ENCODE measurements at regions not wholly inside any gene's neighbourhood (a gene's known extent, or its start where the extent isn't known, plus 50 kb on each side); places are given as distances from the start of the nearest gene placed in this dataset.

- no peak overlapping the region for H2AFZ ChIP-seq (ENCODE audit: low read depth, low read length)
- intact Hi-C loops (cut with micrococcal nuclease): no loop called here
- TF ChIP-seq, protein P1, sequence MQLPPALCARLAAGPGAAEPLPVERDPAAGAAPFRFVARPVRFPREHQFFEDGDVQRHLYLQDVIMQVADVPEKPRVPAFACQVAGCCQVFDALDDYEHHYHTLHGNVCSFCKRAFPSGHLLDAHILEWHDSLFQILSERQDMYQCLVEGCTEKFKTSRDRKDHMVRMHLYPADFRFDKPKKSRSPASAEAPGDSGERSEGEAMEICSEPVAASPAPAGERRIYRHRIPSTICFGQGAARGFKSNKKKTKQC (CRISPR knock-in tag; IDR thresholded peaks at IDR 0.05): no peak
- TF ChIP-seq L3MBTL2 (IDR thresholded peaks at IDR 0.05) (no peak), ZNF274 (IDR thresholded peaks at IDR 0.05; ENCODE audit: borderline replicate concordance, low read depth, low read length) (no peak), PTRF (tag; IDR thresholded peaks at IDR 0.05) (no peak), ZBTB33 (CRISPR knock-in tag; IDR thresholded peaks at IDR 0.05) (no peak), MYBL2 (IDR thresholded peaks at IDR 0.05; ENCODE audit: low read depth) (no peak), MYBL2 (CRISPR knock-in tag; IDR thresholded peaks at IDR 0.05; ENCODE audit: borderline replicate concordance) (no peak), FIP1L1 (IDR thresholded peaks at IDR 0.05; ENCODE audit: low read depth, low read length, poor library complexity, severe bottlenecking) (no peak), ZNF212 (CRISPR knock-in tag; IDR thresholded peaks at IDR 0.05) (no peak), TAF9B (IDR thresholded peaks at IDR 0.05; ENCODE audit: partially characterized antibody) (no peak), HBP1 (CRISPR knock-in tag; IDR thresholded peaks at IDR 0.05) (no peak), NR3C1 (CRISPR knock-in tag; IDR thresholded peaks at IDR 0.05) (no peak)
- TF ChIP-seq, protein P2, sequence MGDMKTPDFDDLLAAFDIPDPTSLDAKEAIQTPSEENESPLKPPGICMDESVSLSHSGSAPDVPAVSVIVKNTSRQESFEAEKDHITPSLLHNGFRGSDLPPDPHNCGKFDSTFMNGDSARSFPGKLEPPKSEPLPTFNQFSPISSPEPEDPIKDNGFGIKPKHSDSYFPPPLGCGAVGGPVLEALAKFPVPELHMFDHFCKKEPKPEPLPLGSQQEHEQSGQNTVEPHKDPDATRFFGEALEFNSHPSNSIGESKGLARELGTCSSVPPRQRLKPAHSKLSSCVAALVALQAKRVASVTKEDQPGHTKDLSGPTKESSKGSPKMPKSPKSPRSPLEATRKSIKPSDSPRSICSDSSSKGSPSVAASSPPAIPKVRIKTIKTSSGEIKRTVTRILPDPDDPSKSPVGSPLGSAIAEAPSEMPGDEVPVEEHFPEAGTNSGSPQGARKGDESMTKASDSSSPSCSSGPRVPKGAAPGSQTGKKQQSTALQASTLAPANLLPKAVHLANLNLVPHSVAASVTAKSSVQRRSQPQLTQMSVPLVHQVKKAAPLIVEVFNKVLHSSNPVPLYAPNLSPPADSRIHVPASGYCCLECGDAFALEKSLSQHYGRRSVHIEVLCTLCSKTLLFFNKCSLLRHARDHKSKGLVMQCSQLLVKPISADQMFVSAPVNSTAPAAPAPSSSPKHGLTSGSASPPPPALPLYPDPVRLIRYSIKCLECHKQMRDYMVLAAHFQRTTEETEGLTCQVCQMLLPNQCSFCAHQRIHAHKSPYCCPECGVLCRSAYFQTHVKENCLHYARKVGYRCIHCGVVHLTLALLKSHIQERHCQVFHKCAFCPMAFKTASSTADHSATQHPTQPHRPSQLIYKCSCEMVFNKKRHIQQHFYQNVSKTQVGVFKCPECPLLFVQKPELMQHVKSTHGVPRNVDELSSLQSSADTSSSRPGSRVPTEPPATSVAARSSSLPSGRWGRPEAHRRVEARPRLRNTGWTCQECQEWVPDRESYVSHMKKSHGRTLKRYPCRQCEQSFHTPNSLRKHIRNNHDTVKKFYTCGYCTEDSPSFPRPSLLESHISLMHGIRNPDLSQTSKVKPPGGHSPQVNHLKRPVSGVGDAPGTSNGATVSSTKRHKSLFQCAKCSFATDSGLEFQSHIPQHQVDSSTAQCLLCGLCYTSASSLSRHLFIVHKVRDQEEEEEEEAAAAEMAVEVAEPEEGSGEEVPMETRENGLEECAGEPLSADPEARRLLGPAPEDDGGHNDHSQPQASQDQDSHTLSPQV (IDR thresholded peaks at IDR 0.05): no peak
These were observed 219.6 kb upstream of the RGPD4 start for GRCh38 chr2:107607054-107607453.

More at GRCh38 chr2:107607054-107607453, 219.6 kb upstream of the RGPD4 start:
- H3K27me3 ChIP-seq (ENCODE audit: control insufficient read depth in 2 of 2, insufficient read depth in 2 of 2, low read length in 2 of 2): no peaks in the 10 kb centered on the region
- no peak overlapping the region for H3K27ac ChIP-seq (ENCODE audit: extremely low read depth, low read depth, low read length)
- in situ Hi-C loops (cut with MboI): no loop called here
- H3K4me3 ChIP-seq: no peak overlapping the region
- H3K4me1 ChIP-seq (replicated peaks in 1 of 2; ENCODE audit: control insufficient read depth in 2 of 2, insufficient read depth in 2 of 2, low read length in 2 of 2): no peaks in the 10 kb centered on the region
- BruUV-seq (replicated peaks): no TSS peak
- no peak for DNase-seq (ENCODE audit: extremely low read depth in 1 of 4, low spot score in 3 of 4)
- FAIRE-seq: no peak
- no peak for ATAC-seq
- H3K9me3 ChIP-seq (replicated peaks; ENCODE audit: control insufficient read depth, insufficient read depth, low read depth, low read length): no peaks in the 10 kb centered on the region
- H4K20me1 ChIP-seq (replicated peaks; ENCODE audit: control insufficient read depth, insufficient read depth, low read length): no peaks in the 10 kb centered on the region
- no peaks in the 10 kb centered on the region for H3K9me1 ChIP-seq (ENCODE audit: control insufficient read depth, insufficient read depth, low read length)
- POLR2A ChIA-PET: interaction anchor here (1.4 kb wide), 1 partner anchor 13 kb away, joined by 3 read pairs; no protein-coding TSS in a partner anchor
- no peak overlapping the region for H3K4me2 ChIP-seq (ENCODE audit: insufficient read depth, low read length)
- no peaks in the 10 kb centered on the region for H3K36me3 ChIP-seq (ENCODE audit: control insufficient read depth, insufficient read depth, low read length)
- H3K9ac ChIP-seq (ENCODE audit: insufficient read depth in 1 of 2, low read depth in 2 of 2, low read length in 2 of 2): no peak overlapping the region
- no peaks in the 10 kb centered on the region for H3K79me2 ChIP-seq (ENCODE audit: control insufficient read depth, insufficient read depth, low read length)
- CTCF ChIA-PET (ENCODE audit: low intra/inter-chr PET ratio): no interaction called here
- 0% methylated on average over 1 of the region's 1 CpG for WGBS (ENCODE audit: insufficient coverage, low coverage, missing lambda C conversion rate)

Measured in K562 (cell line).